Lower lobe of right lung (tissue), 2 donors: ENCODE measurements at regions not wholly inside any gene's neighbourhood (a gene's known extent, or its start where the extent isn't known, plus 50 kb on each side); places are given as distances from the start of the nearest gene placed in this dataset.

Experiments
- ATAC-seq, 2 donors: fragments of 200-7000 bp; cut with Tn5 transposase; one replicate each; pipeline ENCODE4 v1.9.1; 2020 to 2022; ENCODE audit warnings: mild to moderate bottlenecking in 2 of 2, moderate library complexity in 2 of 2
- DNase-seq: peaks from one replicate; pipeline ENCODE4 v3.0.0-alpha.2; 2020
- H3K27ac ChIP-seq: fragments of 200-600 bp; one replicate; pipeline ENCODE4 v1.8.0; 2022
- H3K27me3 ChIP-seq: fragments of 200-600 bp; one replicate; pipeline ENCODE4 v1.8.0; 2022; ENCODE audit warnings: low read depth
- H3K36me3 ChIP-seq: fragments of 200-600 bp; one replicate; pipeline ENCODE4 v1.8.0; 2022; ENCODE audit warnings: mild to moderate bottlenecking
- H3K4me1 ChIP-seq: fragments of 200-600 bp; one replicate; pipeline ENCODE4 v1.8.0; 2022
- H3K4me3 ChIP-seq: fragments of 200-600 bp; one replicate; pipeline ENCODE4 v1.8.0; 2022; ENCODE audit warnings: mild to moderate bottlenecking
- H3K9me3 ChIP-seq: fragments of 200-600 bp; one replicate; pipeline ENCODE4 v1.8.0; 2022
- CTCF ChIP-seq: fragments of 200-600 bp; IDR thresholded peaks from one replicate; pipeline ENCODE4 v1.8.0; 2022; ENCODE audit warnings: antibody characterized with exemption, mild to moderate bottlenecking
- intact Hi-C: fragments of 100-400 bp; cut with DNase I; formaldehyde crosslinking; loops from one replicate; pipeline ENCODE4 v1.11.0; 2022
- donor health status: DM: no; HTN: yes; CAD: no; lungs with severe emphysema.

GRCh38 chr5:155996123-155996522 is 330.8 kb upstream of the SGCD start:
- no peak for ATAC-seq
- intact Hi-C loops, result no loop called here
- Histone ChIP-seq H3K36me3 (no peaks in the 10 kb centered on the region), H3K27ac (no peak overlapping the region), H3K4me1 (no peaks in the 10 kb centered on the region), H3K9me3 (no peaks in the 10 kb centered on the region), H3K27me3 (no peaks in the 10 kb centered on the region), H3K4me3 (no peak overlapping the region)
- no peak for TF ChIP-seq CTCF
- no peak for DNase-seq

GRCh38 chr5:155998257-155998656 is 328.7 kb upstream of the SGCD start:
- DNase-seq, result no peak
- intact Hi-C loops, result no loop called here
- Histone ChIP-seq H3K27me3 (no peaks in the 10 kb centered on the region), H3K9me3 (no peaks in the 10 kb centered on the region), H3K4me1 (no peaks in the 10 kb centered on the region), H3K27ac (no peak overlapping the region), H3K4me3 (no peak overlapping the region), H3K36me3 (no peaks in the 10 kb centered on the region)
- no peak for TF ChIP-seq CTCF
- no peak for ATAC-seq

- H3K4me3 ChIP-seq, result no peak overlapping the region
- TF ChIP-seq CTCF, result no peak
- no peaks in the 10 kb centered on the region for H3K4me1 ChIP-seq
- no peaks in the 10 kb centered on the region for H3K9me3 ChIP-seq
- H3K36me3 ChIP-seq, result no peaks in the 10 kb centered on the region
- intact Hi-C loops, result no loop called here
- no peak overlapping the region for H3K27ac ChIP-seq
- ATAC-seq (peak in 1 of 2 donors; percentile 35), DNase-seq (no peak)
- H3K27me3 ChIP-seq, result peaks cover 6% of the 10 kb centered on the region
These were observed 326.8 kb upstream of the SGCD start for GRCh38 chr5:156000115-156000514.

- H3K9me3 ChIP-seq, result no peaks in the 10 kb centered on the region
- no peaks in the 10 kb centered on the region for H3K36me3 ChIP-seq
- ATAC-seq, result no peak
- intact Hi-C loops, result no loop called here
- no peaks in the 10 kb centered on the region for H3K4me1 ChIP-seq
- no peak overlapping the region for H3K27ac ChIP-seq
- H3K4me3 ChIP-seq, result no peak overlapping the region
- peaks cover 6% of the 10 kb centered on the region for H3K27me3 ChIP-seq
- TF ChIP-seq CTCF, result no peak
- DNase-seq, result no peak
These were observed 322.2 kb upstream of the SGCD start for GRCh38 chr5:156004754-156005153.

- TF ChIP-seq CTCF, result no peak
- ATAC-seq, result no peak
- no peak for DNase-seq
- no peaks in the 10 kb centered on the region for H3K9me3 ChIP-seq
- H3K4me1 ChIP-seq, result no peaks in the 10 kb centered on the region
- intact Hi-C loops, result no loop called here
- no peaks in the 10 kb centered on the region for H3K36me3 ChIP-seq
- peaks cover 6% of the 10 kb centered on the region for H3K27me3 ChIP-seq
- no peak overlapping the region for H3K4me3 ChIP-seq
- H3K27ac ChIP-seq, result no peak overlapping the region
These were observed 320.8 kb upstream of the SGCD start for GRCh38 chr5:156006026-156006647.

- intact Hi-C loops, result no loop called here
These were observed 318.1 kb upstream of the SGCD start for GRCh38 chr5:156008844-156009243.

More at GRCh38 chr5:156008844-156009243, 318.1 kb upstream of the SGCD start:
- Histone ChIP-seq H3K27me3 (peaks cover 6% of the 10 kb centered on the region), H3K4me1 (no peaks in the 10 kb centered on the region), H3K4me3 (no peak overlapping the region), H3K9me3 (no peaks in the 10 kb centered on the region), H3K27ac (no peak overlapping the region), H3K36me3 (no peaks in the 10 kb centered on the region)
- DNase-seq (no peak), ATAC-seq (no peak)
- TF ChIP-seq CTCF, result no peak
